Transverse colon (tissue), 4 donors: ENCODE measurements at regions not wholly inside any gene's neighbourhood (a gene's known extent, or its start where the extent isn't known, plus 50 kb on each side); places are given as distances from the start of the nearest gene placed in this dataset.

Experiments
- DNase-seq: peaks from one replicate; pipeline ENCODE4 v3.0.0-alpha.2; 2019
- H3K27ac ChIP-seq, 4 donors: fragments of 200-600 bp; sonication (generic); 2 replicates each; pipeline ENCODE4 v1.5.1; 2016 to 2018; ENCODE audit warnings: inconsistent platforms in 4 of 4
- H3K27me3 ChIP-seq: fragments of 200-600 bp; sonication (generic); 2 replicates; pipeline ENCODE4 v1.5.1; 2017; ENCODE audit warnings: inconsistent platforms
- H3K36me3 ChIP-seq, 4 donors: fragments of 200-600 bp; sonication (generic); 2 replicates each; pipeline ENCODE4 v1.5.1; 2017 to 2019; ENCODE audit warnings: inconsistent platforms in 4 of 4
- H3K4me1 ChIP-seq, 4 donors: fragments of 200-600 bp; sonication (generic); 2 replicates each; pipeline ENCODE4 v1.5.1; 2017 to 2020; ENCODE audit warnings: inconsistent platforms in 4 of 4
- H3K4me3 ChIP-seq, 4 donors: fragments of 200-600 bp; sonication (generic); 1 replicate in 1 of 4; 2 replicates in 3 of 4; pipeline versions ENCODE4 v1.5.1 to v1.6.1; 2017 to 2019; ENCODE audit warnings: inconsistent platforms in 4 of 4
- H3K9me3 ChIP-seq, 2 donors: fragments of 200-600 bp; sonication (generic); 2 replicates each; pipeline ENCODE4 v1.5.1; 2017 to 2019; ENCODE audit warnings: inconsistent platforms in 2 of 2
- EP300 ChIP-seq: sonication (generic); formaldehyde crosslinking; IDR thresholded peaks from one replicate; pipeline ENCODE4 v1.6.1; 2017; ENCODE audit warnings: antibody characterized with exemption, low read depth
- POLR2A ChIP-seq: fragments of 450-650 bp; IDR thresholded peaks from one replicate; pipeline ENCODE4 v1.6.1; 2016; ENCODE audit warnings: antibody characterized with exemption, mild to moderate bottlenecking, moderate library complexity
- POLR2AphosphoS5 ChIP-seq, 3 donors: sonication (generic); formaldehyde crosslinking; IDR thresholded peaks; one replicate each; pipeline ENCODE4 v1.6.1; 2016; ENCODE audit warnings: antibody characterized with exemption in 3 of 3
- WGBS, 2 donors: methylation state at CpG; one replicate each; pipeline ENCODE4 v1.1.5; 2018; ENCODE audit warnings: low coverage in 1 of 2; 5-methylcytosine and 5-hydroxymethylcytosine counted together
- in situ Hi-C, 4 donors: fragments of 200-750 bp; cut with MboI; loops; one replicate each; pipeline versions ENCODE4 v1.15.0 to v1.15.1; 2017; ENCODE audit warnings: low sequenced_read_pairs in 3 of 4, low pct_ligation_motif_present in 1 of 4, low pct_unique_long_range_greater_than_20kb in 1 of 4
- intact Hi-C: fragments of 100-400 bp; cut with DNase I; formaldehyde crosslinking; loops from one replicate; pipeline ENCODE4 v1.15.1; 2023; ENCODE audit warnings: low total_unique reads
- TF ChIP-seq, protein P1 (sequence below), 5 experiments: fragments of 200-600 bp in 3 of 5; fragments of 450-650 bp in 2 of 5; sonication (generic) in 3 of 5; IDR thresholded peaks; 1 replicate in 2 of 5; 2 replicates in 3 of 5; pipeline ENCODE4 v1.5.1; 2016 to 2017; ENCODE audit warnings: antibody characterized with exemption in 5 of 5, inconsistent platforms in 3 of 5, mild to moderate bottlenecking in 2 of 5, moderate library complexity in 1 of 5

- Histone ChIP-seq H3K36me3 (no peaks in the 10 kb centered on the region), H3K9me3 (no peaks in the 10 kb centered on the region), H3K27ac (no peak overlapping the region), H3K4me3 (no peak overlapping the region), H3K4me1 (no peaks in the 10 kb centered on the region), H3K27me3 (no peaks in the 10 kb centered on the region)
- TF ChIP-seq POLR2A (no peak), EP300 (no peak), POLR2AphosphoS5 (IDR thresholded peaks at IDR 0.05) (no peak)
- TF ChIP-seq, protein P1, sequence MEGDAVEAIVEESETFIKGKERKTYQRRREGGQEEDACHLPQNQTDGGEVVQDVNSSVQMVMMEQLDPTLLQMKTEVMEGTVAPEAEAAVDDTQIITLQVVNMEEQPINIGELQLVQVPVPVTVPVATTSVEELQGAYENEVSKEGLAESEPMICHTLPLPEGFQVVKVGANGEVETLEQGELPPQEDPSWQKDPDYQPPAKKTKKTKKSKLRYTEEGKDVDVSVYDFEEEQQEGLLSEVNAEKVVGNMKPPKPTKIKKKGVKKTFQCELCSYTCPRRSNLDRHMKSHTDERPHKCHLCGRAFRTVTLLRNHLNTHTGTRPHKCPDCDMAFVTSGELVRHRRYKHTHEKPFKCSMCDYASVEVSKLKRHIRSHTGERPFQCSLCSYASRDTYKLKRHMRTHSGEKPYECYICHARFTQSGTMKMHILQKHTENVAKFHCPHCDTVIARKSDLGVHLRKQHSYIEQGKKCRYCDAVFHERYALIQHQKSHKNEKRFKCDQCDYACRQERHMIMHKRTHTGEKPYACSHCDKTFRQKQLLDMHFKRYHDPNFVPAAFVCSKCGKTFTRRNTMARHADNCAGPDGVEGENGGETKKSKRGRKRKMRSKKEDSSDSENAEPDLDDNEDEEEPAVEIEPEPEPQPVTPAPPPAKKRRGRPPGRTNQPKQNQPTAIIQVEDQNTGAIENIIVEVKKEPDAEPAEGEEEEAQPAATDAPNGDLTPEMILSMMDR (IDR thresholded peaks at IDR 0.05) = no peak
- WGBS, 2 donors = 88 to 100% methylated on average over 1 to 3 of the region's 3 CpGs
- intact Hi-C loops = no loop called here
- in situ Hi-C loops = no loop called here
- no peak for DNase-seq
These were observed 228.6 kb upstream of the ARRDC4 start for GRCh38 chr15:97731859-97732258.

GRCh38 chr15:97733373-97733772, 227.1 kb upstream of the ARRDC4 start:
- H3K4me3 ChIP-seq = no peak overlapping the region
- TF ChIP-seq, protein P1 (IDR thresholded peaks at IDR 0.05) = no peak
- TF ChIP-seq POLR2AphosphoS5 (IDR thresholded peaks at IDR 0.05) (no peak), EP300 (no peak), POLR2A (no peak)
- no peak overlapping the region for H3K27ac ChIP-seq
- no peaks in the 10 kb centered on the region for H3K36me3 ChIP-seq
- H3K27me3 ChIP-seq = no peaks in the 10 kb centered on the region
- H3K4me1 ChIP-seq = no peaks in the 10 kb centered on the region
- no peaks in the 10 kb centered on the region for H3K9me3 ChIP-seq
- intact Hi-C loops = no loop called here
- no peak for DNase-seq
- in situ Hi-C loops = no loop called here
- 93 to 96% methylated on average over 3 of the region's 3 CpGs for WGBS, 2 donors

DNA sequence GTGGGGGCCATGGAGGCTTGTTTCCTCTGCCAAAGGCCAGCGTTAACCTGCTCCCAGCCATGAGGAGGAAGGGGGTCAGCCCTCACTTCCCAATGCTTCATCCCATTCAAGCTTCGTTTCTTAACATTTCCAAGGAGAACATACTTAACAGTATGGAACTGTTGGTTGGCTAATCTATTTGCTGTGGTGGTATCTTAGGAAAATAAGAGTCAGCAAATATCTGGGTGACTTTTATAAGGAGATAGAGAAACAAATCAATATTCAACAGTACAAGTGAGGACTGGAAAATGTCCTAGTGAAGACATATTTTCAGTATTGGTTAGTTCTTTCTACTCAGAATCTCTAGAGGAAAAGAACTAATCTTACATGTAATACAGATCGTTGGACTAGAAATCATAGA, 223.8 kb upstream of the ARRDC4 start:
- Histone ChIP-seq H3K9me3 (no peaks in the 10 kb centered on the region), H3K4me3 (no peak overlapping the region), H3K36me3 (no peaks in the 10 kb centered on the region), H3K27ac (no peak overlapping the region), H3K27me3 (no peaks in the 10 kb centered on the region), H3K4me1 (no peaks in the 10 kb centered on the region)
- WGBS, 2 donors = 46 to 73% methylated on average over 2 to 3 of the region's 3 CpGs
- in situ Hi-C loops = no loop called here
- no peak for TF ChIP-seq POLR2A
- TF ChIP-seq, protein P1 (IDR thresholded peaks at IDR 0.05) = no peak
- no peak for TF ChIP-seq EP300
- TF ChIP-seq POLR2AphosphoS5 (IDR thresholded peaks at IDR 0.05) = no peak
- intact Hi-C loops = loop anchor here (2.0 kb wide), 1 partner anchor 38 kb away; no protein-coding TSS in a partner anchor
- DNase-seq = no peak

- no peak overlapping the region for H3K27ac ChIP-seq
- H3K4me3 ChIP-seq = no peak overlapping the region
- peaks cover 0 to 3% (median 0%) of the 10 kb centered on the region in 4 donors for H3K4me1 ChIP-seq
- WGBS, 2 donors = 42 to 43% methylated on average over 8 of the region's 8 CpGs
- DNase-seq = peak; percentile 48
- no peaks in the 10 kb centered on the region for H3K27me3 ChIP-seq
- TF ChIP-seq, protein P1 (IDR thresholded peaks at IDR 0.05) = peak; percentile 68 to 81 (median 77)
- no peak for TF ChIP-seq EP300
- in situ Hi-C loops (no loop called here), intact Hi-C loops (no loop called here)
- H3K9me3 ChIP-seq = no peaks in the 10 kb centered on the region
- H3K36me3 ChIP-seq = no peaks in the 10 kb centered on the region
These were observed 214.9 kb upstream of the ARRDC4 start for GRCh38 chr15:97745481-97746071.
